Subcutaneous abdominal adipose tissue (tissue), 5 donors: ENCODE measurements at regions not wholly inside any gene's neighbourhood (a gene's known extent, or its start where the extent isn't known, plus 50 kb on each side); places are given as distances from the start of the nearest gene placed in this dataset.

Source experiments
- H3K27ac ChIP-seq: one replicate; pipeline ENCODE4 v1.7.0; 2013; ENCODE audit warnings: low read depth, mild to moderate bottlenecking, inconsistent platforms, low read length, moderate library complexity
- H3K27me3 ChIP-seq, 5 donors: one replicate each; pipeline ENCODE4 v1.7.0; 2013; ENCODE audit warnings: low read length in 5 of 5, inconsistent platforms in 1 of 5; ENCODE audit not compliant: control insufficient read depth in 5 of 5, insufficient read depth in 4 of 5
- H3K36me3 ChIP-seq, 5 donors: one replicate each; pipeline ENCODE4 v1.7.0; 2013; ENCODE audit warnings: low read length in 5 of 5; ENCODE audit not compliant: control insufficient read depth in 5 of 5, insufficient read depth in 5 of 5
- H3K4me1 ChIP-seq, 5 donors: one replicate each; pipeline ENCODE4 v1.7.0; 2013; ENCODE audit warnings: low read length in 5 of 5, mild to moderate bottlenecking in 3 of 5, moderate library complexity in 1 of 5; ENCODE audit not compliant: control insufficient read depth in 5 of 5, insufficient read depth in 5 of 5
- H3K4me3 ChIP-seq, 5 donors: one replicate each; pipeline ENCODE4 v1.7.0; 2013; ENCODE audit warnings: low read length in 5 of 5, low read depth in 1 of 5
- H3K9ac ChIP-seq, 5 donors: one replicate each; pipeline ENCODE4 v1.7.0; 2013; ENCODE audit warnings: low read length in 5 of 5, mild to moderate bottlenecking in 4 of 5, moderate library complexity in 3 of 5
- H3K9me3 ChIP-seq, 5 donors: one replicate each; pipeline ENCODE4 v1.7.0; 2013; ENCODE audit warnings: low read length in 5 of 5; ENCODE audit not compliant: control insufficient read depth in 5 of 5
- donor health status: healthy.
- donor health status: healthy.
- donor health status: healthy.
- donor health status: healthy.
- donor health status: healthy.

DNA sequence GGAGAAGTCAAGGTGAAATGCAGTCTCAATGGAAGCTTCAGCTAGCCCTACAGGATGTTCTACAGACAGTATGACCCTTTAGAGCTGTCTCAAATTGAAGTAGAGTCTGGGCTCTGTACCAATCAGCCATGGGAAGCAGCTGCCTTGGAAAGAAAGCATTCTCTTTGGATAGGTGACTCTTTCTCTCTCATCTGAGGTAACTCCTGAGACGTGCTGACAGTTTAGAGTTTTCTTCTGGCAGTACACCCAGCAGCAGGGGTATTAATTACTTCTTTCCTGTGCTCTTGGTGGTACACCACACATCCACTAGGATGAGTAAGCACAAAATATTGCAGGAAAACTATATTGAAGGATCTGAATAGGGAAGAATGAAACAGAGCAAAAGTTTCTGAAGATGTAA lies 329.6 kb upstream of the RGMB start:
- Histone ChIP-seq H3K27me3 (no peaks in the 10 kb centered on the region), H3K4me1 (no peaks in the 10 kb centered on the region), H3K4me3 (no peak overlapping the region), H3K9me3 (peaks cover 0 to 13% (median 6%) of the 10 kb centered on the region in 5 donors), H3K27ac (no peak overlapping the region), H3K36me3 (no peaks in the 10 kb centered on the region), H3K9ac (no peak overlapping the region)

DNA sequence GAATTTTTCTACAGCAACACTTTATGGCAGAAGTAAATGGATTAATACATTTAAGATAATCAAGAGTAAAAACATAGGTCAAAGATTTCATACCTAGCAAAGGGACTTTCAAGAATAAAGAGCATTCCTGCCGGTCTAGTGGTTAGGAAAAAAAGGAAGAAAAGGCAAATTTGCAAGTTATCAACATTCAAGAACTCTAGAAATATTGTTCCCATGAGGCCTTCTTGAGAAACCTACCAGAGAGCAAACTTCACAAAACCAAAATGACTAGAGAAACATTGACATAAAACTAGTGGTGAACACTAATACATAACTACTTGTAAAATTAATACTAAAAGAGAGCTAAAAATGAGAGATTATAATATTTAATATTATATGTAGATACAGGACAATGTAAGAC lies 320.2 kb upstream of the RGMB start:
- no peaks in the 10 kb centered on the region for H3K9me3 ChIP-seq
- H3K27ac ChIP-seq = no peak overlapping the region
- H3K4me3 ChIP-seq = no peak overlapping the region
- no peak overlapping the region for H3K9ac ChIP-seq
- H3K27me3 ChIP-seq = no peaks in the 10 kb centered on the region
- H3K4me1 ChIP-seq = peaks cover 0 to 19% (median 3%) of the 10 kb centered on the region in 5 donors
- no peaks in the 10 kb centered on the region for H3K36me3 ChIP-seq

DNA sequence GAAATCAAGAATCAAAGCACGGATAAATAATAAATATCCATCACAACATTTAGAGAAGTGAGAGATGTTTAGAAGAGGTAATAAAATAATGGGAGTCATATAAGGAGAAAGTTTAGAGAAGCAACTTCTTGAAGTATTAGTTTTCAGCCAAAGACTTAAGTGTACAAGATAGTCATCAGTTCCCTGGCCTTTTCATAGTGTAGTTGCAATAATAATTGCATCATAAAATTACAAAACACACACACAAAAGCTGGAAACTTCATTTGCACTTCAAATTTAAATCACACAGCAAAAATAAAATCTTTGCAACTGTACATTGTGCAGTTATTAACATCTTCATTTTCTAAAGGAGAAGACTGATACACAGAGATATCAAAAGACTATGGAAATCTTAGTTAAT lies 319.1 kb upstream of the RGMB start:
- Histone ChIP-seq H3K9ac (no peak overlapping the region), H3K27ac (no peak overlapping the region), H3K27me3 (no peaks in the 10 kb centered on the region), H3K9me3 (no peaks in the 10 kb centered on the region), H3K4me3 (no peak overlapping the region), H3K36me3 (no peaks in the 10 kb centered on the region), H3K4me1 (peaks cover 0 to 19% (median 3%) of the 10 kb centered on the region in 5 donors)

DNA sequence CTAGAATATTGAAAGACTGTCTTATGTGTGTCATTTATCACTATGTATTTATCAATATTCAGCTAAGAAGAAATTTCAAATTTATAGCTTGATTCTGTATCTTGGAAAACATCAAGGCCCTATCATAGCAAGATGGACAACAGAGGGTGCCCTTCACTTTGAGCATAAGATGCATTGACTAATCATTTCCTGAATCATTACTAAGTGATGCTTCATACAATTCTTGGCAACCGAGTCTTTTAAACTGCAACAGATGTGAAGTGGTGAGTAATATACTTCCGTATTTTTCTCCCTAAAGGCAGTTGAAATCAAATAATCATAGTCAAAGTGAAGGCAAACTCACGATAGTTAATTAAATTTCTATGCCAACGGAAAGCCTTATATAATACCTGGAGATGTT lies 318.6 kb upstream of the RGMB start:
- no peaks in the 10 kb centered on the region for H3K9me3 ChIP-seq
- H3K27ac ChIP-seq = no peak overlapping the region
- H3K4me3 ChIP-seq = no peak overlapping the region
- H3K9ac ChIP-seq = no peak overlapping the region
- H3K36me3 ChIP-seq = no peaks in the 10 kb centered on the region
- peaks cover 0 to 19% (median 3%) of the 10 kb centered on the region in 5 donors for H3K4me1 ChIP-seq
- no peaks in the 10 kb centered on the region for H3K27me3 ChIP-seq

DNA sequence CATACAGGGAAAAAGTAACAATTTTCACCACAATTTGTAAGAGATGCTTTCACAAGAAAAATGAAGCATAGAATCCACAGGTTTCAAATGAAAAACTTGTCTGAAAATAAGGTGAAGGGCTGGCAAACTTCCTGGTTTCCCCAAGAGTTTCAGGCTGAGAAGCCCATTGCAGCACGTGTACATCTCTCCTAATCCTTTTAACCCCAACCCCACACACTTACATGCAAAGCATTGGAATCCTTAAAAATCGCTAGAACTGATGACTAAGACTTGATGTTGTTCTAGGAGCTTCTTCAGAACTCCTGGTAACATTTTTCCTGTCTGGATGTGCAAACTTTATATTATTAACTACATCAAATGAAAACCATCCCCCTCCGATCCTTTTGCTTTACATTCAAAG lies 317.8 kb upstream of the RGMB start:
- H3K4me3 ChIP-seq = no peak overlapping the region
- no peak overlapping the region for H3K27ac ChIP-seq
- H3K4me1 ChIP-seq = peaks cover 0 to 19% (median 3%) of the 10 kb centered on the region in 5 donors
- H3K9ac ChIP-seq = no peak overlapping the region
- H3K27me3 ChIP-seq = no peaks in the 10 kb centered on the region
- no peaks in the 10 kb centered on the region for H3K36me3 ChIP-seq
- H3K9me3 ChIP-seq = no peaks in the 10 kb centered on the region

DNA sequence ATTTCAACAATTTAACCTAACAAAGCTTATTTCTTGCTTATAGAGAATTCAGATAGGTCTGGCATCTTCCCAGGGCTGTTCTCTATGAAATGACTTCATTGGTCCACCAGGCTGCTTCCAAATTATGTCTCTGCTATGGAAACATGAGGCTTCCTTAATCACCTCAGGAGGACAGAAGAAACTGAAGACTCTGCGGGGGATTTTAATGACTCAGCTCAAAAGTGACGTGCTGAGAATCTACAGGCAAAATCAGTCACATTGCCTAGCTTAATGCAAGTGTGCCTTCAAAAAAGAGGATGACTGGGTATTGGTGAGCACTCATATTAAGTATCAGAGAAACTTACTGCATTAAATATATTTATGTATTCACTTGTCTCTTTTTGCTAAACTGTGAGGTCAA lies 315.5 kb upstream of the RGMB start:
- Histone ChIP-seq H3K27ac (no peak overlapping the region), H3K36me3 (no peaks in the 10 kb centered on the region), H3K9me3 (no peaks in the 10 kb centered on the region), H3K4me1 (peaks cover 0 to 18% (median 3%) of the 10 kb centered on the region in 5 donors), H3K9ac (no peak overlapping the region), H3K27me3 (no peaks in the 10 kb centered on the region), H3K4me3 (no peak overlapping the region)

DNA sequence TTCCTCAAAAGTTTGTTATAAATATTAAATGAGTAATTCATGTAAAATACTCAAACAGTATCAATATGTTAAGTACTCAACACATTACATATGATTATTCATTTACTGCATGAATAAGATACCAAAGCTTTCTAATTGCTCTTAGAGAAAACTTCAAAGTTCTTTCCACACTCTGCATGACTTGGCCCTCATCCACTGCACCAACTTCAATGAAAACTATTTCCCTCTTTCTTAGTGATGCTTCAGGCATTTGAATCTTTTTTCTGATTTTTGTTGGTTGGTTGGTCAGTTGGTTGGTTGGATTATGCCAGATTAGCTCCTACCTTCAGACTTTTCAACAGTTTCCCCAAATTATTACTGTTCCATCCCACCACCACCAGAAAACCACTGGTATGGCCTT lies 314.7 kb upstream of the RGMB start:
- Histone ChIP-seq H3K9ac (no peak overlapping the region), H3K4me3 (no peak overlapping the region), H3K27ac (no peak overlapping the region), H3K9me3 (no peaks in the 10 kb centered on the region), H3K27me3 (no peaks in the 10 kb centered on the region), H3K4me1 (peaks cover 0 to 14% (median 3%) of the 10 kb centered on the region in 5 donors), H3K36me3 (no peaks in the 10 kb centered on the region)

DNA sequence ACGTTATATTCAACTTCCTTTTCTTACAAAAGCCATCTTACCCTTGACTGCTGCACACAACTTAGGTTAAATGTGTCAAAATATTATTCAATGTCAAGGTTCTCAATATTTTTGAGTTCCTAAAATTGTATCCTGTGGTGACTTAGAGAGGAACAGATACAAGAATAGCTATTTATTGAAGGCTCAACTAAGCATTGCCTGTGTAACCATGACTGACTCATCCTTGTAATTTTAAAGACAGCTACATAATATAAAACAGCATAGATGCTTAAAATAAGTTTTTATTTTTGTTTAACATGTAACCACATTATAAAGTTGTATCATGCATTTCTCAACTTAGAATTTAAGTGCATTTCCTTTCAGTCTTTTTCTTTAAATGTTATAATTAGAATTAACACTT lies 312.9 kb upstream of the RGMB start:
- no peak overlapping the region for H3K4me3 ChIP-seq
- H3K9ac ChIP-seq = no peak overlapping the region
- H3K4me1 ChIP-seq = peaks cover 0 to 3% (median 0%) of the 10 kb centered on the region in 5 donors
- H3K9me3 ChIP-seq = no peaks in the 10 kb centered on the region
- H3K27ac ChIP-seq = no peak overlapping the region
- no peaks in the 10 kb centered on the region for H3K36me3 ChIP-seq
- no peaks in the 10 kb centered on the region for H3K27me3 ChIP-seq

DNA sequence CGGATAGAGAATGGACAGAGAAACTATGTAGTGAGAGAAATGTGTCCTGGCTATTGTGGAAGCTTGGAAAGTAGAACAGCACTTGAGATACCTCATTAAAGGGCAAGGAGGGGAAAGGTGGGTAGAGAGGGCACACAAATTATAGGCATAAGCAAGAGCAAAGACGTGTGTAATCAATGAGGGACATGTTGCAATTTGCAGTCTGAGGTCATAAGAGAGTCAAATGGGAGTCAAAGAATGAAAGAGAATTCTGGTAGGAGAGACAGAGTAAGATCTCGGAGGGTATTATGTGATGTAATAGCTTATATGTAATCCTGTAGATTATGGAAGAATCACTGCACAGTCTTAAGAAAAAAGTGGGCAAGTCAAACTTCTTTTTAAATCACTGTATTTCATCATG lies 312.0 kb upstream of the RGMB start:
- Histone ChIP-seq H3K9me3 (no peaks in the 10 kb centered on the region), H3K9ac (no peak overlapping the region), H3K4me3 (no peak overlapping the region), H3K27ac (no peak overlapping the region), H3K27me3 (no peaks in the 10 kb centered on the region), H3K36me3 (no peaks in the 10 kb centered on the region), H3K4me1 (peaks cover 0 to 3% (median 0%) of the 10 kb centered on the region in 5 donors)

DNA sequence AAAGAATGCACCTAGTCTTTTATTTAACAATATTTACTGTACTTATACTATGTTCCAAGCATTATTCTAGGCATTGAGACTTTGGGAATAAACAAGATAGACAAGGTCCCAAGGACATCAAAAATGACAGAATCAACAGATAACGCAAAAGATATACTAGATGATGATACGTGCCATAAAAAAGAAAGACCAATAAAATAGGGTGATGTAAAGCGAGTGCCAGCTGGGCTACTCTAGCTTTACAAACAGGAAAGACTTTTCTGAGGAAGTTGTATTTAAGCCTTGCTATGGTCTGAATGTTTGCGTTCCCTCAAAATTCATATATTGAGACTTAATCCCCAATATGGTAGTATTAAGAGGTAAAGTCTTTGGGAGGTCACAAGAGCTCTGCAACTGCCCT lies 310.2 kb upstream of the RGMB start:
- Histone ChIP-seq H3K36me3 (no peaks in the 10 kb centered on the region), H3K9me3 (no peaks in the 10 kb centered on the region), H3K4me3 (no peak overlapping the region), H3K27me3 (no peaks in the 10 kb centered on the region), H3K4me1 (peaks cover 0 to 3% (median 0%) of the 10 kb centered on the region in 5 donors), H3K9ac (no peak overlapping the region), H3K27ac (no peak overlapping the region)

DNA sequence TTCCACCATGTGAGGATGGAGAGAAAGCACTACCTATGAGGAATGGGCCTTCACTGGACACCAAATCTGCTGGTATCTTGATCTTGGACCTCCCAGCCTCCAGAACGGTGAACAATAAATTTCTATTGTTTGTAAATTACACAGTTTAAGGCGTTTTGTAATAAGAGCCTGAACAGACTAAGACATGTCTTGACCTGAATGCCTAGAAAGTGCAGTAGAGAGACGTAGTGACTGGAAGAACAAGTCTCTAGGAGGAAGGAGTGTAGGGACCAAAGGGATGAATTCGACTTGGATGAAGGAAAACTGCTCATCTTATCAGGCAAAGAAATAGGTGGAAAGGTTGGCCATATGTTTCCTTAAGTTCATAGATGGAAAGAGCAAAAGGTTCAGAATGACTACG lies 309.8 kb upstream of the RGMB start:
- no peaks in the 10 kb centered on the region for H3K36me3 ChIP-seq
- no peak overlapping the region for H3K27ac ChIP-seq
- H3K4me3 ChIP-seq = no peak overlapping the region
- no peak overlapping the region for H3K9ac ChIP-seq
- no peaks in the 10 kb centered on the region for H3K27me3 ChIP-seq
- no peaks in the 10 kb centered on the region for H3K9me3 ChIP-seq
- H3K4me1 ChIP-seq = peaks cover 0 to 3% (median 0%) of the 10 kb centered on the region in 5 donors
